OCI-LY7 (cell line): ENCODE measurements at regions not wholly inside any gene's neighbourhood (a gene's known extent, or its start where the extent isn't known, plus 50 kb on each side); places are given as distances from the start of the nearest gene placed in this dataset.
"Not testable (repeated sequence)": the region's sequence is repeated elsewhere in the genome, so short reads cannot be mapped to it uniquely, and the experiment has no call there.

Source experiments
- EZH2phosphoT487 ChIP-seq: fragments of 200-600 bp; sonication (generic); IDR thresholded peaks from 2 replicates; pipeline ENCODE4 v1.6.1; 2018; ENCODE audit warnings: low read depth, borderline replicate concordance, mild to moderate bottlenecking, mixed run types, antibody characterized with exemption, low read length, moderate library complexity, mixed read lengths
- TF ChIP-seq, protein P1 (sequence below): fragments of 200-600 bp; sonication (generic); conservative IDR thresholded peaks from 2 replicates; pipeline ENCODE4 v1.5.1; 2014; ENCODE audit warnings: mild to moderate bottlenecking, antibody characterized with exemption, low read length, moderate library complexity, mixed read lengths

DNA sequence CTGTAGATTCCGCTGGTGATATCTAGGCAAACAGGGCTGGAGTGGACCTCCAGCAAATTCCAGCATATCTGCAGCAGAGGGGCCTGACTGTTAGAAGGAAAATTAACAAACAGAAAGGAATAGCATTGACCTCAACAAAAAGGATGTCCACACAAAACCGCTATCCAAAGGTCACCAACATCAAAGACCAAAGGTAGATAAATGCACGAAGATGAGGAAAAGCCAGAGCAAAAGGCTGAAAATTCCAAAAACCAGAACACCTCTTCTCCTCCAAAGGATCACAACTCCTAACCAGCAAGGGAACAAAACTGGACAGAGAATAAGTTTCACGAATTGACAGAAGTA is 134.8 kb upstream of the HS3ST4 start:
- TF ChIP-seq, protein P1, sequence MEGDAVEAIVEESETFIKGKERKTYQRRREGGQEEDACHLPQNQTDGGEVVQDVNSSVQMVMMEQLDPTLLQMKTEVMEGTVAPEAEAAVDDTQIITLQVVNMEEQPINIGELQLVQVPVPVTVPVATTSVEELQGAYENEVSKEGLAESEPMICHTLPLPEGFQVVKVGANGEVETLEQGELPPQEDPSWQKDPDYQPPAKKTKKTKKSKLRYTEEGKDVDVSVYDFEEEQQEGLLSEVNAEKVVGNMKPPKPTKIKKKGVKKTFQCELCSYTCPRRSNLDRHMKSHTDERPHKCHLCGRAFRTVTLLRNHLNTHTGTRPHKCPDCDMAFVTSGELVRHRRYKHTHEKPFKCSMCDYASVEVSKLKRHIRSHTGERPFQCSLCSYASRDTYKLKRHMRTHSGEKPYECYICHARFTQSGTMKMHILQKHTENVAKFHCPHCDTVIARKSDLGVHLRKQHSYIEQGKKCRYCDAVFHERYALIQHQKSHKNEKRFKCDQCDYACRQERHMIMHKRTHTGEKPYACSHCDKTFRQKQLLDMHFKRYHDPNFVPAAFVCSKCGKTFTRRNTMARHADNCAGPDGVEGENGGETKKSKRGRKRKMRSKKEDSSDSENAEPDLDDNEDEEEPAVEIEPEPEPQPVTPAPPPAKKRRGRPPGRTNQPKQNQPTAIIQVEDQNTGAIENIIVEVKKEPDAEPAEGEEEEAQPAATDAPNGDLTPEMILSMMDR = not testable (repeated sequence)
- TF ChIP-seq EZH2phosphoT487 = not testable (repeated sequence)
